Inflammatory macrophage treated with lipopolysaccharide for 1 hour (primary cell): ENCODE measurements at regions not wholly inside any gene's neighbourhood (a gene's known extent, or its start where the extent isn't known, plus 50 kb on each side); places are given as distances from the start of the nearest gene placed in this dataset.
"Not testable (repeated sequence)": the region's sequence is repeated elsewhere in the genome, so short reads cannot be mapped to it uniquely, and the experiment has no call there.

Experiments
- DNase-seq, 2 donors: peaks; one replicate each; pipeline ENCODE4 v3.0.0-alpha.2; 2020 to 2022

DNA sequence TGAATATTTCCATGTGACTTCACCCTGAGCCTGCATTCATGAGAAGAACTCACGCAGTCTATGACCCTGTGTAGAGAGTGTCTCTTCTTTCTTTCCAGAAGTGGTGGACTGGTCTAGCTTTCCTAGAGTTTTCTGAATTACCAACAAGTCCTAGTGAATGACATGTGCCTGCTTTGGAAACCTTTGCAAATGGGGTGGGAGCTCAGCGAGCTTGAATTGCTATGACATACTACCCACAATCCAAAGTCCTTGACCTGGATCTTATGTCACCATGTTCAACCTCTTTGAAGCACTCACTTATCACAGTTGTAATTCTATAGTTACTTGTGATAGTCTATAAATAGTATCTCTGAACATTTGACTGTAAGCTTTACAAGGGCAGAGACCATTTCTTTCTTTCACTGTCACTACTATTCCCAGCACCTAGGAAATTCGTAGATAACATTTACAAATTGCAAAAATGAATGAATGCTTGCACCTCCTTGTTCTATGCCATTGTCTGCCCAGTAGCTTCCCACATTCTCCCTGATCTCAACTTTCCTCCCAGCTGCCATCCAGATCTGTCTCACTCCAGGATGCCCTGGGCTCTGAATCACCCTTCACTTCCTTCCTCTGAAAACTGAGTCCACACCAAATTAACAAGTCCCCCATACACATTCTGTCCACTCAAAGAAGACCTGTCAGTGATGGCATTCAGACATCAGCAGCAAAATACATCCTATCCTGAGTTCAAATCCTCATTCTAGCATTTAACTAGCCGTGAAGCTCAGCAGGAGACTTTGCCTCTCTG lies 201.9 kb upstream of the SESN3 start:
- DNase-seq: no peak

DNA sequence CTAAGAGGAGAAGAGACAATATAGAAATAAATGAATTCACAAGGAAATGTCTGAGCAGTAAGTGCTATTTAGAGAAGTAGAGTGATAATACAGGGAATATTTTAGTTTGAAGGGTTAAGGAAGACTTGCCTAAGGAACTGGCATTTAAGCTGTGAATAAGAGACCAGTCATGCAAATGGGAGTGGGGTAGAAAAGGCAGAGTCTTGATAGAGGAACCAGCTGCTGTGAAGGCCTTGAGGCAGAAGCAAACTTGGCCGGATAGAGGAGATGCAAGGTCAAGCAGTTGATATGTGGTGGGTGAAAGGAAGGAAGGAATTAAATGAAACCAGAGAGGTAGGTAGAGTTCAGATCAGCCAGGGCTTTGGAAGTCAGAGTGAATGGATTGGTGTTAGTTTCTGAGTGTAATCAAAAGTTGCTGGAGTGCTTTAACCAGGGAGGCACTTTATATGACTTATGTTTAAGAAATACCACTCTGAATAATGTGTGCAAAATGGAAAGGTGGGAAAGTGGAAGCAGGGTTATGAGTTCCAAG lies 198.4 kb upstream of the SESN3 start:
- no peak for DNase-seq

DNA sequence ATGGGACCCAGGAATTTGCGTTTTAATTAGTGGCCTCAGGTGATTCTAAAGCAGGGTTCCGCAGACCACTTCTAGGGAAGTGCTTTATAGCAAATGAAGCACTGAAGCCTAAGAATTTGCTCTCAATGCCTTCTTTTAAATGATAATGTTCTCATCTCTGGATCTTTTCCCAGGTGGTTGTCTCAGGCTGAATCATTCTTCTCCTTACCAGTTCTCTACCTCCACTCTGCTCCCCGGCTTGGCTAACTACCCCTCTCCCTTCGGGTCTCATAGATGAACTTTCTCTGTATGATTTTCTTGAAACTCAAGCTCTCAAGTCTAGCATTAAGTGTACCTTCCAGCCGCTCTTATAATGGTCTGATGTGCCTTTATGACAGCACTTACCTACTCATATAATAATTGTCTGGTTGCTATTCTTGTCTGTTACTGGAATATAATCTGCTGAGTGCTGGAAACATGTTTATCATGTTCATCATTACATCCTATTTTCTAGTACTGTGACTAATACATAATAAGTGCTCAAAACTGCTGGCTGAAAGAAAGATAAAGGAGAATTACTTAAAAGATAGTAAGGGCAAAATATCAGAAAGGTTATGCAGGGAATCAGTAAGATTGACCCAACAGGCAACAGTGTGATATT lies 195.9 kb upstream of the SESN3 start:
- DNase-seq: no peak

DNA sequence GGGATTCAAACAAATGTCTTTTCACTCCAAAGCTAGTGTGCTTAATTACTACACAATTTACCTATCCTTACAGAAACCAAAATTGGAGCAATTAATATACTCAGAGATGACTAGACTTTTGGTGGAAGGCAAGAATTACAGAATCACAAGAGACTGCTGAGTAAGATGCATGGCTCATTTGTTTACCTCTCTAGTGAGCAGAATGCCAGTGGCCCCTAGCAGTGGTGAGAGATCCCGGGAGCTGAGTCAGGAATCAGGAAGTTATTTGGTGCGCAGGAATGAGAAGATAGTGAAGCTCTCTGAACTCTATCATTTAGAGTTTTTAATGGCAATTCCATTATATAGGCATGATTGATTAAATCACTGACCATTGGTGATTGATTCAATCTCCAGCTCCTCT lies 188.9 kb upstream of the SESN3 start:
- DNase-seq: no peak

DNA sequence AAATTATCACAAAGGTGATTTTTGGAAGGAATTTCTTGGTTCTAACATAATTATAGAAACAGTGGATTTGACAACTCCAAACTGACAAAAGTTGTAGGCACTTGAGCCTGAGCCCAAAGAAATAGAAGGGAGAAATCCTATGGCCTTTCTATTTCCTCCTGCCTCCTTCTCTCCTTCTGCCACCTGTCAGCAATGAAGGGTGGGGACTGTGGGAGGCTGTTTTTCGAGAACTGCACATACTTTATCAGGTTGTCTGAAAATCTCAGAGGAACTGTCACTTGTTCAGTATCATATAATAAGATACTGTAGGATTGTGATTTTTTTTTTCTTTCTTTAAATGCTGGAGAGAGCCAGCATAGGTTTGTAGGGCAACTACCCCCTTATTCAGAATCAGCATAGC lies 187.9 kb upstream of the SESN3 start:
- DNase-seq: no peak

DNA sequence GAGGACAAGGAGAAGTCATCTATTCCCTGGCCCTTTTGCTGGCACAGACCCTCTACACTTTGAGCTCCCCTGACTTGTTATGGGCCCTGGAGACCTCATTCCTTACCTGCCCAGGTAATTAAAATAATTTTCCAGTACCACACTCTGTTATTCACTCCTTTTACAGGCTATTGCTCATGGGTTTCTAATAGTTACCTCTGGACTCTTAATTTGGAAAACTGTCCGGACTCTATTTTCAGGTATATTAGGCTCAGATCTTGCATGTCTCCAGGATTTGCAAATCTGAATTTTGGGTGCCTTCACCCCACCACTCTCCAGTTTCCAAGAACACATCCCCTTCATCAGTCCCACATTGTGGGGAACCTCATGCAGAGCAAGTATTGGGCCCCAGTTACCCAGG lies 186.8 kb upstream of the SESN3 start:
- DNase-seq: no peak

DNA sequence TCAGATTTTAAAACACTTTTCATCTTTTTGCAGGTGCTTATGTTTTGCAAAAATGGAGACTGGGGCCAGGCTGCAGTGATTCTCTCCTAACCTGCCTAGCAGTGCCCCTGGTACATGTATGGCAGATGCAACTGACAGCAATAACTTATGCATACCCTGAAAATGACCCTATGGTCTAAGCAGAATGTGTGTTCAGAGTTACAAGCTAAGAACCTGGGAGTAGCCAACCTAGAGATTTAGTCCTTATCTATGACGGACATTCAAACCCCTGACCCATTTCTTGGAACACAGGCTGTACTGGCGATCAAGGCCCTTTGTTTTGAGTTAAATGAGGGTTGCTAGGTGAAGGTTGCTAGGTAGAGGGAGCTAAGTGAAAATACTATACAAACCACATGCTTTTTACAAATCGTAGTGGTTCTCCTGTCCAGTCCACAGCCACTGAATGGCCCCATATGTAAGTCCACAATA lies 184.9 kb upstream of the SESN3 start:
- no peak for DNase-seq

DNA sequence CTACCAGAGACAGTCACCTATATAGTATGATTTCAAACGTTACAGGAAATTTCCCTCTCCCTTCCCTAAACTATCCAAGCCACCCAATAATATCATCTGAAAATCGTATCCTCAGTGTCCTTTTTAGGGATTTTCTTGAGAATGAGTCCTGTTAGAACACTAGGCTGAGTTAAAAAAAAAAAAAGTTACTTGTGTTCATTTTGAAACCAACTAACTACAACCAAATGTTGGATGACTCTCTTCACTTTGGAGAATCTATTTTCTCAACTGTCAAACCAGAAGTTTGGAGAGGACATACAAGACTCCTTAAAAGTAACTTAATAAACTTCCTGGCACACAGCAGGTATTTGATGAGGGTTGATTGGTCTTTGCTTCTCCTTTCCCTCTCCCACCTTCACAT lies 183.2 kb upstream of the SESN3 start:
- no peak for DNase-seq

DNA sequence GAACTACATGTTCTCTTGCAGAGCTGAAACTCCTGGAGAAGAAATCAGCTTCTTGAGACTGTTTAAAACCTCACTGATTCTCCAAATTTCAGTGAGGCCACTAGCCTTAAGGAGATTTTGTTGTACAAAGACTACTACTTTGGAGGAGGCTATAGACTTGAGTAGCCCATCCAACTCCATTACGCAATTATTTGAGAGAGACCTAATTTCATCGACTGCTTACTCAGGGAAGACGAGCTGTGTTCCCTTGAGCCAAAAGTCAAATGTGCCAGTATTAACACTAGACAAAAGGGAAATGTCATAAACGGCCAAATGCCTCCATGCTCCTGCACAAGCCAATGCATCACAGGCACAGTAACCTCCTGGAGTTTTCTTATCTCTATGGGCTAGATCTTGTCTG lies 182.8 kb upstream of the SESN3 start:
- DNase-seq: no peak

DNA sequence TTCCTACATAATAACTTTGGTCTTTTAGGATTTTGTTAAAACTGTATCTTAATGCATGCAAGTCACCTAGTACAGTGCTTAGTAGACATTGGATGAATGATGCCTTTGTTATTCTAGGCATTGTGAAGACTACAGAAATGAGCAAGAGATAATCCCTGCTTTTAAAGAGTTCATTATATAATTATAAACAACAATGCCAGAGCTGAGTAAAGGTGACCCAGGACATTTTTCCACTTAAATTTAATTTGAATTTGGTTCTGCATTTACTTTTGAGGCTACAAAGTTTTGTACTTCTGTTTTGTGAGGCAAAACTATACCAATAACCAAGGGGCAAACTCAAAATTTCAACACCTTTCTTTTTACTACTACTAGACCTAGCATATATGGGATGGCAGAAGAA lies 182.0 kb upstream of the SESN3 start:
- DNase-seq: no peak

DNA sequence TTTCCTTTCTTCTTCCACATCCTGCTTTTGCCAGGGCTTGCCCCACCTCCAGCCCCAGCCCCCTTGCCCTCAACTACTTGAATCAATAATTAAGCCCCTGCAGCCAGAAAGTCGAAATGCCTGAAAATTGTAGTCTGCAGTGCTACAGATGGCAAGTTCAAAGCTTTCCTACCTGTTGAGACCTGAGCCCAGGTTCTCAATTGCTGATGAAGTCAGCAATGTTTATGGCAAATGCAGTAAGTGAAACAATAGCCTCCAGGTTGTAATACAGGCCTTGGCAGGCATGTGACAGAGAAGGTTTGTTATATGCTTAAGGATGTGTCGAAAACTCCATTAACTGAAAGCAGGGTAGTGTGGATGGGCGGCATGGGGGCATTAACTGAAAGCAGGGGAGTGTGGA lies 181.1 kb upstream of the SESN3 start:
- no peak for DNase-seq

DNA sequence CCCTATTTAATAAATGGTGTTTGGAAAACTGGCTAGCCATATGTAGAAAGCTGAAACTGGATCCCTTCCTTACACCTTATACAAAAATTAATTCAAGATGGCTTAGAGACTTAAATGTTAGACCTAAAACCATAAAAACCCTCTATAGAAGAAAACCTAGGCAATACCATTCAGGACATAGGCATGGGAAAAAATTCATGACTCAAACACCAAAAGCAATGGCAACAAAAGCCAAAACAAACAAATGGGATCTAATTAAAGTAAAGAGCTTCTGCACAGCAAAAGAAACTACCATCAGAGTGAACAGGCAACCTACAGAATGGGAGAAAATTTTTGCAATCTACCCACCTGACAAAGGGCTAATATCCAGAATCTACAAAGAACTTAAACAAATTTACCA lies 179.7 kb upstream of the SESN3 start:
- DNase-seq: not testable (repeated sequence)

DNA sequence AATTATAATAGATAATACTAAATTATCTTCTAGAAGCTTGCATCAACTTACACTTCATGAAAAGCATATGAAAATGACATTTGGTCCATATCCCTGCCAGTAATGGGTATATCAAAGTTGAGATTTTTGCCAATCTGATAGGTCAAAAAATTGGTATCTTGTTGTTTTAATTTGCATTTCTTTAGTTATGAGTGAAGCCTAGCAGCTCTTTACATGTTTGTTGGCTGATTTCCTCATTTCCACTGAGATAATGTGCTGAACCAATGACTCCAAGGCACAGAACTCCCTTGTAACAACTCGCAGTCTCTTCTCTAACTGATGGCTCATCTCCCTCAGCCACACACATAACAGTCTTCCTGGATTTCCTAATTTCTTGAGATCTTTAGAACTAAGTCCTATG lies 175.3 kb upstream of the SESN3 start:
- no peak for DNase-seq

DNA sequence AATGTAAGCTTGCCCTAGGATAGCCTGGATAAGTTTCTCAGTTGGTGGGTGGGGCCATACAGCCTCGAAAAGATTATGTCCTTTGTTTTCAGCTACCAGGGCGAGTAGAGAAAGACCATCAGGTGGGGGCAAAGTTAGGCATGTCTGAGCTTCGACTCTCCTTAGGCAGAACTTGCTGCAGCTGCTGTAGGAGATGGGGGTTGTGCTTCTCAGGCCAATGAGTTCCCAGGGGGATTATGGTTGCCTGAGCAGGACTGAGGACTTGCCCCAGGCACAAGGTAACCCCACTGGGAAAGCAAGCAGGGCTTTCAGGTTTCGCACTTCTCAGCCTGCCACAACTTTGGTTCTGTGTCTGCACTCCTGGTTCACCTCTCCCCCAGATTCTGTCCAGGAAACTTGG lies 173.4 kb upstream of the SESN3 start:
- no peak for DNase-seq

DNA sequence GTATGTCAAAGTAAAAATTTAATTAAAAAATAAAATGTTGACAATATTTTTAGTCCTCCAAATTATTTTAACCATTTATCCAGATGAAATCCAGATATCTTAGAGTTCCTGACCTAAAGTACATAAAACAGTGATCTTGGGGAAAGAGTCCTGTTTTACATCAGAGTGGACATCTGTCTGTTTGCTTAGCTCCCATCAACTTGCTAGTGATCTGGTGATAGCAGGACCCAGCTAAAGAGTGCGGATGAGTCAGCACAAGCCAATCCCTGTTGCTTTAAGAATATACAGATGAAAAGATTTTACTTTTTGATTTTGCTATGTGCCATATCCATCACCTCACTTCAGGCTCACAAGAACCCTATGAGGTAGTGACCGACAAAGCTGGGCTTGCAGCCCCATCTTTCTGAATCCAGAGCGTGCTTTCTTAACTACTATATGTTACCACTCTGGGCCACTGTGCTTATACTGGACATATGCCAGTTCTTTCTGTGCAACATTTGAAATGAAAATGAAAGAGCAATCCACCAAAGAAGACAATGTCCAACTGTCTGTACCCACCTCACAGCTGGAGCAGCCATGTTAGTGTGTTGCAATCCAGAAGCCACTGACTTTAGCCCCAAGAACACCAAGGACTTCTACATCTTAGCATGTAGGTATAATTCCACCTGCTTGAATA lies 167.6 kb upstream of the SESN3 start:
- no peak for DNase-seq

DNA sequence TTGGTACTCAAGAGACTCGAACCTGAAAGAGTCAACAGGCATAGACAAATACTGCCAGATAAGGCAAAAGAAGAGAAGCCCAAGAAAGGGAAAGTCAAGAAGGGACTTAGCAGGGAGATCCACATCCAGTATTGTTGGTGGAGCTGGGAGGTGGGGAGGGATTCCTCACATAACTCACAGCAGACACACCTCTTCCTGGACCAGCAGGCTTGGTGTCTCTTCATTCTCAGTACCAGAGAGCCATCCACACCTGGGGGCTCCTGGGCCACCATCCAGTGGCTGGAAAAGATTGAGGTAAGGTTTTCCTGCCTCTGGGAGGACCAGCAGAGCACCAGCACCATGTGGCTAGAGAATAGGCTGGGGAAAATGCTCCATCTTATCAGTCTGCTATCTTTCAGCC lies 161.6 kb upstream of the SESN3 start:
- no peak for DNase-seq

DNA sequence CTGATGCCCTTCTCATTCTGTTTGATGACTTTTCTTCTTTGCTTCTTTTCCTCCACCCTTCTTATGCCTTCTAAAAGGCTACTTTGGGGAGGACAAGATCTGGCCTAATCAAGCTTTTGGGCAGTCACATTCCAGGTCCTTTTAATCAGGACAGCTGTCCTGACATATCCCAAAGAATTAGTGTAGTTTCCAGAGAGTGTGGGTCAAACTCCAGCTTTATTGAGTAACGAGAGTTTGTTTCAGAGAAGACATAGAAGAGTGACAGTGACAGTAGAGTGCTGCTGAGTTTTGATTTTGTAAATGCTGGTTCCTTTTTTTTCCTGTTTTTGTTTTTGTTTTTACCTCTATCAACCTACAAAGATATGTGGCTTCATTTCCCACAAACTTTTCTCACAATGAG lies 158.4 kb upstream of the SESN3 start:
- DNase-seq: no peak

DNA sequence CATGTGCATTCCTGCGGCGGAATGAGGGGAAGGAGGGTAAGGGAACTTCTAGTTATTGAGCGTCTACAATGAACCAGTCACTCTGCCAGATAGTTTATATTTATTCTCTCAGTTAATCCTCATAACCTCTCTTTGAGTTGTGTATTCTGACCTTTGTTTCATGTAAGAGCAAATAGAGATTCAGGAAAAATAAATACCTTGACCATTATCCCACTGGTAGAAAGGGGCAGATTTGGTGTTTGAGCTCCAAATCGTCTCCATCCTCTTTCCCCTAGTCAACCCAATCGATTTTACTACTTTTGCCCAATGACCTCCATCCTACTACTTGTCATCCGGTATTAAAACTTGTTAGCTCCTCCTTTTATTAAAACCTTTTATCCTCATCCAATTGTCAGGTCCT lies 157.1 kb upstream of the SESN3 start:
- DNase-seq: no peak

DNA sequence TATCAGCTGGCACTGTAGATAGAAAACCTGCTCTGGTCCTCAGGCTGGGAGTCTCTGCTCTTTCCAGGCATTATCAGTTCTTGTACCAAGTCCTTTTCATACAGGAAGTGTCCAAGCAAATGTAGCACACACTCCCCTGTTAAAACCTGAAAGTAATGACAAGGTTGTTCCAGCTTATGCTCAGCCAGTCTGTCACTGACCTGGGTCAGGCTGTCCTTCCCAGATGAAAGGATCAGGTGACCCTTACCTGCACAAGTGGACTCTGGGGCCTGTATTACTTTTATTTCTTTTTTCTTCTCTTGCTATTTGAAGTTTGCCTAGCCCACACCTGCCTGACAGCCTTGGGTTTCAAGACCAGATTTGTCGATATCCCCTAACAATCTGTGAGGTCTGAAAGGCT lies 156.3 kb upstream of the SESN3 start:
- DNase-seq: no peak

DNA sequence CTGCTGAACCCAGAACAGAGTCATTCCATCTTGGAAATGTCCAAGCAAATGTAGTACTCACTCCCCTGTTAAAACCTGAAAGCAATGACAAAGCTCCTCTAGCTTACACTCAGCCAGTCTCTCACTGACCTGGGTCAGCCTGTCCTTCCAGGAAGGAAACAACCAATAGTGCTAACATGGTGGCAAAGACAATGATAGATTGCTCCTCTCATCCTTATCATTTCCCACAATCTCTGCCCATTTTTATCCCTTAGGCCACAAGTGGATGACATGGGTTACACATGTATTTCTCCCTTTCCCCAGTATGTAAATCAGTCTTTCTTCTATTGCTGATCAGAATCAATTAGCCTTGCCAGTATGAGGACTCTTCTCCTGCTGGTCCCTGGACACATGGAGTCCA lies 154.6 kb upstream of the SESN3 start:
- no peak for DNase-seq

DNA sequence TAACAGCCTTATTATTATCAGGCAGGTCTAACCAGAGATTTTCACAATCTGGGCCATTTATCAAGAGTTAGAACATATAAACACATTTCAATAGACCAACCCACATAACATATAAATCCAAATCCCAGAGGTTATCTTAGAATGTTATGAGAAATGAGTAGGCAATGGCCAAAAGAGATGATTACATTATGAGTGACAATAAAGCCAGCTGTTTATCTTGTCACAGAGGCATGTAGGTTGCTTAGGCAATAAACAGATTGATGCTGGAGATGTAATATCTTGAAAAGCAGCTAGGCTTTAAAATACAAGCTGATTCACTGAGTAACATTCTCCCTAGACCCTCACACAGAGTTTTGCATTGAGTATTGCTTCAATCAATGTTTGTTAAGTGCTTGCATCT lies 148.5 kb upstream of the SESN3 start:
- no peak for DNase-seq

DNA sequence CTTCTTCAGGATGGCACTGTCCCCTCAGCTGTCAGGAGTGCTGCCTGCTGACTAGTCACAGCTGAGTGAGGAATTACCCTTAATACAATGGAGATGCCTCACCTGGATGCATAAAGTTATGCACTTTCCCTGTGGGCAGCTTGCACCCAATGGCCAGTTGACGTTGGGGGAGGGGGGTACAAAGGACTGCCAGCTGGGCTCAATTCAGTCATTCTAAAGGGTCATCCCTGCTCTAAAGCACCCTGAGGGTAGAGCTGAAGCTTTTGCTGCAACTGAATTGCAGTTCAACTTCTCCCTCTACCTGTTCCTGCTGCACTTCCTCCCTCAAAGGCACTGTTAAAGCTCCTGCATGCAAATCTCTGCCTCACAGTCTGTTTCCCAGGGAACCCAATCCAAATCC lies 147.8 kb upstream of the SESN3 start:
- DNase-seq: no peak

DNA sequence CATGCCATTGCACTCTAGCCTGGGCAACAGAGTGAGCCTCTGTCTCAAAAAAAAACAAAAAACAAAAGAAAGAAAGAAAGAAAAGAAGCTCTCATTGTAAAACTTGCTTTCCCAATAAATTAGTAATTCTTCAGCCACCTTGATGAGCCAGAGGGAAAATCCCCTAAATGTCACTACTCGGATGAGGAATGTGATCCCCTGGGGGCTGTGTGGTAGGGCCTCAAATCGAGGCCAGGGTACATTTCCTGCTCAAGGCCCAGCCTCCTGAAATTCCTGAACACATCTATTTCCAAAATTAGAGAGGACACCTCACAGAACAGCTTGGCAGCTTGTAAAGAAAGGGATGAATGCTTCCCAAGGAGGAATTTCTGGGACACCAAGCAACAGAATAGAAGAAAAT lies 147.1 kb upstream of the SESN3 start:
- DNase-seq: no peak

DNA sequence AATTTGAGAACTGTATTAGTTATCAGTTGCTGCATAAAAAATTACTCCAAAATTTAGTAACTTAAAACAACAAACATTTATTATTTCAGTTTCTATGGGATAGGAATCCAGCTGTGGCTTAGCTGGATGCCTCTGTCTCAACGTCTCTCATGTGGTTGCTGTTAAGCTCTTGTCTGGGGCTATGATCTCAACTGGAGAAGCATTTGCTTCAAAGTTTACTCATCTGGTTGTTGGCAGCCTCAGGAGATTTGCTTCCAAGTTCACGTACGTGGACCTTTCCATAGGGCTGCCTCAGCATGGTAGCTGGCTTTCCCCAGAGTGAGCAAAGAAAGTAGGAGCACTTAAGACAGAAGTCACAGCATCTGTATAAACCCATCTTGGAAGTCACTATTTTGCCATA lies 144.9 kb upstream of the SESN3 start:
- no peak for DNase-seq
